Endothelial cell of umbilical vein (primary cell): ENCODE measurements at regions not wholly inside any gene's neighbourhood (a gene's known extent, or its start where the extent isn't known, plus 50 kb on each side); places are given as distances from the start of the nearest gene placed in this dataset.

Experiments used
- BruUV-seq: library from RNA; stranded (reverse); fragments of 400-500 nt; replicated peaks from 2 replicates; lab custom pipeline; 2021; lab: Mats Ljungman, UMichigan
- CTCF ChIA-PET: fragments of 300-600, 350-600 bp; sonication (Branson Sonifier 250); formaldehyde crosslinking; loops from one replicate; lab custom pipeline; 2021; ENCODE audit warnings: antibody characterized with exemption, inconsistent platforms; lab: Charles Lee
- POLR2A ChIA-PET: fragments of 300-600, 350-600 bp; sonication (Branson Sonifier 250); formaldehyde crosslinking; loops from one replicate; lab custom pipeline; 2021; ENCODE audit warnings: antibody characterized with exemption, inconsistent platforms; lab: Charles Lee
- DNase-seq: peaks from one replicate; pipeline ENCODE4 v3.0.0-alpha.2; 2011; ENCODE audit warnings: low read depth, low spot score
- FAIRE-seq: peaks from 2 replicates; lab custom pipeline; 2011; peaks lifted over from hg19 to GRCh38; lab: Jason Lieb, UNC
- H2AFZ ChIP-seq: 2 replicates; pipeline ENCODE4 v1.6.0; 2012; ENCODE audit warnings: low read depth, low read length, control low read depth, inconsistent platforms
- H3K27ac ChIP-seq: 2 replicates; pipeline ENCODE4 v1.5.1; 2011; ENCODE audit warnings: low read depth, mild to moderate bottlenecking, control low read depth, low read length, moderate library complexity; ENCODE audit not compliant: insufficient read depth
- H3K27me3 ChIP-seq, 2 experiments: 2 replicates each; pipeline versions ENCODE4 v1.6.0 to v1.6.1; 2011; ENCODE audit warnings: low read length in 2 of 2, mixed read lengths in 1 of 2; ENCODE audit not compliant: control insufficient read depth in 2 of 2, insufficient read depth in 2 of 2
- H3K36me3 ChIP-seq, 2 experiments: 2 replicates in 1 of 2; 3 replicates in 1 of 2; pipeline ENCODE4 v1.5.1; 2011; ENCODE audit warnings: low read length in 2 of 2, mild to moderate bottlenecking in 1 of 2, moderate library complexity in 1 of 2; ENCODE audit not compliant: control insufficient read depth in 2 of 2, insufficient read depth in 2 of 2; ENCODE audit errors: extremely low read depth in 1 of 2
- H3K4me1 ChIP-seq: 3 replicates; pipeline ENCODE4 v1.5.1; 2011; ENCODE audit warnings: mild to moderate bottlenecking, low read length; ENCODE audit not compliant: control insufficient read depth, insufficient read depth; ENCODE audit errors: extremely low read depth
- H3K4me2 ChIP-seq: 2 replicates; pipeline ENCODE4 v1.6.1; 2011; ENCODE audit warnings: low read length, control low read depth, mixed read lengths; ENCODE audit not compliant: insufficient read depth
- H3K4me3 ChIP-seq, 3 experiments: fragments of 200-600 bp in 1 of 3; sonication (generic), shearing (Covaris generic) in 1 of 3; replicated peaks in 1 of 3; 2 replicates each; pipeline ENCODE4 v1.5.1; 2011 to 2016; ENCODE audit warnings: control low read depth in 3 of 3, low read length in 3 of 3, mild to moderate bottlenecking in 2 of 3, inconsistent platforms in 1 of 3, low read depth in 1 of 3, moderate library complexity in 1 of 3; ENCODE audit not compliant: insufficient read depth in 1 of 3
- H3K79me2 ChIP-seq: 2 replicates; pipeline ENCODE4 v1.6.0; 2012; ENCODE audit warnings: low read length, inconsistent platforms; ENCODE audit not compliant: control insufficient read depth, insufficient read depth
- H3K9ac ChIP-seq: replicated peaks from 2 replicates; pipeline ENCODE3; 2011; ENCODE audit warnings: low read length, control low read depth; ENCODE audit not compliant: insufficient read depth; ENCODE audit errors: extremely low read depth
- H3K9me1 ChIP-seq: replicated peaks from 3 replicates; pipeline ENCODE4 v1.6.0; 2011; ENCODE audit warnings: mild to moderate bottlenecking, low read length; ENCODE audit not compliant: control insufficient read depth, insufficient read depth; ENCODE audit errors: extremely low read depth
- H3K9me3 ChIP-seq: replicated peaks from 2 replicates; pipeline ENCODE4 v1.5.1; 2012; ENCODE audit warnings: low read length, inconsistent platforms; ENCODE audit not compliant: control insufficient read depth, insufficient read depth
- H4K20me1 ChIP-seq: replicated peaks from 2 replicates; pipeline ENCODE3; 2011; ENCODE audit warnings: mild to moderate bottlenecking, low read length; ENCODE audit not compliant: control insufficient read depth, insufficient read depth; ENCODE audit errors: extremely low read depth
- CTCF ChIP-seq, 2 donors: IDR thresholded peaks; 1 replicate in 1 of 2; 2 replicates in 1 of 2; pipeline ENCODE4 v1.5.1; 2011; ENCODE audit warnings: low read length in 2 of 2, mild to moderate bottlenecking in 2 of 2, moderate library complexity in 2 of 2, control low read depth in 1 of 2, inconsistent platforms in 1 of 2, low read depth in 1 of 2; ENCODE audit not compliant: insufficient read depth in 1 of 2; ENCODE audit errors: extremely low read depth in 1 of 2
- EZH2 ChIP-seq: IDR thresholded peaks from 2 replicates; pipeline ENCODE4 v1.6.1; 2012; ENCODE audit warnings: borderline replicate concordance, low read depth, mild to moderate bottlenecking, moderate library complexity, low read length, inconsistent platforms; ENCODE audit not compliant: severe bottlenecking
- FOS ChIP-seq: IDR thresholded peaks from 2 replicates; pipeline ENCODE4 v1.6.1; 2011; ENCODE audit warnings: mild to moderate bottlenecking, low read length, moderate library complexity, borderline replicate concordance; ENCODE audit not compliant: insufficient read depth
- GATA2 ChIP-seq: IDR thresholded peaks from 2 replicates; pipeline ENCODE4 v1.7.0; 2011; ENCODE audit warnings: low read depth, mild to moderate bottlenecking, moderate library complexity, mixed read lengths, low read length; ENCODE audit not compliant: insufficient read length, insufficient read depth
- JUN ChIP-seq: IDR thresholded peaks from 2 replicates; pipeline ENCODE4 v1.6.1; 2011; ENCODE audit warnings: borderline replicate concordance, low read depth; ENCODE audit not compliant: insufficient read length, insufficient read depth
- MAX ChIP-seq: IDR thresholded peaks from 2 replicates; pipeline ENCODE4 v1.6.1; 2011; ENCODE audit not compliant: insufficient read depth, insufficient read length
- MYC ChIP-seq: IDR thresholded peaks from one replicate; pipeline ENCODE4 v1.6.1; 2011; ENCODE audit warnings: mild to moderate bottlenecking, low read depth, low read length
- POLR2A ChIP-seq: IDR thresholded peaks from 2 replicates; pipeline ENCODE4 v1.6.1; 2012; ENCODE audit warnings: low read depth, mild to moderate bottlenecking, control low read depth, low read length
- POLR2AphosphoS5 ChIP-seq: IDR thresholded peaks from 2 replicates; pipeline ENCODE4 v1.6.1; 2012; ENCODE audit warnings: low read depth, mild to moderate bottlenecking, control low read depth, low read length, moderate library complexity; ENCODE audit not compliant: insufficient read depth
- dilution Hi-C: fragments of 300-500 bp; cut with MboI; formaldehyde crosslinking; loops from one replicate; pipeline ENCODE4 v1.15.0; 2019; ENCODE audit warnings: low sequenced_read_pairs; ENCODE audit not compliant: extremely low pct_ligation_motif_present
- intact Hi-C: fragments of 100-400 bp; cut with micrococcal nuclease; formaldehyde crosslinking; loops from one replicate; pipeline ENCODE4 v1.10.0; 2022

GRCh38 chrX:20329435-20329834 lies 62.7 kb upstream of the RPS6KA3 start:
- H3K4me1 ChIP-seq, result no peaks in the 10 kb centered on the region
- intact Hi-C loops (no loop called here), dilution Hi-C loops (no loop called here)
- no peaks in the 10 kb centered on the region for H3K9me3 ChIP-seq
- H3K4me3 ChIP-seq, result no peak overlapping the region
- no peaks in the 10 kb centered on the region for H3K27me3 ChIP-seq
- no peaks in the 10 kb centered on the region for H3K9me1 ChIP-seq
- H3K9ac ChIP-seq, result no peak overlapping the region
- no peak for FAIRE-seq
- POLR2A ChIA-PET, result no interaction called here
- H4K20me1 ChIP-seq, result no peaks in the 10 kb centered on the region
- H3K4me2 ChIP-seq, result no peak overlapping the region
- BruUV-seq, result no TSS peak
- no peak overlapping the region for H2AFZ ChIP-seq
- no peaks in the 10 kb centered on the region for H3K79me2 ChIP-seq
- DNase-seq, result no peak
- H3K27ac ChIP-seq, result no peak overlapping the region
- CTCF ChIA-PET, result no interaction called here
- no peak for TF ChIP-seq MYC
- TF ChIP-seq CTCF (IDR thresholded peaks at IDR 0.05; ENCODE audit: extremely low read depth in 1 of 2, insufficient read depth in 1 of 2, low read depth in 1 of 2, low read length in 2 of 2), result no peak
- no peak for TF ChIP-seq EZH2
- no peak for TF ChIP-seq MAX
- TF ChIP-seq JUN, result no peak
- no peak for TF ChIP-seq FOS
- no peak for TF ChIP-seq GATA2
- TF ChIP-seq POLR2AphosphoS5, result no peak
- TF ChIP-seq POLR2A, result no peak
- no peaks in the 10 kb centered on the region for H3K36me3 ChIP-seq
